ENCODE measurements at regions not wholly inside any gene's neighbourhood (a gene's known extent, or its start where the extent isn't known, plus 50 kb on each side); places are given as distances from the start of the nearest gene placed in this dataset.
A peak's percentile ranks its signal among the peaks of the same experiment; 100 is the strongest.

DNA sequence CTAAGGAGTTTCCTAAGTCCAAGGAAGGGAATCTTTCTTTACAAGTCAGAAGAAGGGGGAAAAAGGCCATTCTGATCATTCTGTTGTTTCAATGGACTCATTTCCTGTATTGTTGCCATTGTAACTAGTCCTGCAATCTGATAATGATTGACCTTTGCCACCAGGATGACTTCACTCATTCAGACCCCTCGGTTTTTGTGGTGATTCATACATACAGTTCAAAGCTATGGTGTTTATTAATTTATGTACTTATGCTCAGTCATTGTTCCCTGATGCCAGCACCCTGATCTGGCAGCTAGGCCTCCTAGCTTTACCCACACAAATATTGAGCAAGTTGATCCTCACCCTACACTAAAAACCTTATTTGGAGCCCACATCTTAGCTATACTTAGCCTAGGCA, 57.6 kb upstream of the ZNF519 start:
- DNase-seq (ENCODE audit: low read depth), result peak; percentile 49

- DNase-seq (ENCODE audit: low read depth), result peak; percentile 22
Observed at GRCh38 chr18:14188751-14189406, 56.6 kb upstream of the ZNF519 start.
